ENCODE measurements at regions not wholly inside any gene's neighbourhood (a gene's known extent, or its start where the extent isn't known, plus 50 kb on each side); places are given as distances from the start of the nearest gene placed in this dataset.

- Mint-ChIP-seq H3K36me3 (ENCODE audit: insufficient read depth in 1 of 3, low read depth in 3 of 3) (no peaks in the 10 kb centered on the region), H3K4me3 (no peak overlapping the region), H3K4me1 (peaks cover 12 to 16% of the 10 kb centered on the region in 2 experiments), H3K27ac (no peak overlapping the region), H3K9me3 (no peaks in the 10 kb centered on the region), H3K27me3 (ENCODE audit: low read depth) (no peaks in the 10 kb centered on the region)
- no peak overlapping the region for H3K18ac ChIP-seq (ENCODE audit: insufficient read length, low read depth, low read length)
- H3K79me2 ChIP-seq (ENCODE audit: insufficient read depth, low read length) = no peaks in the 10 kb centered on the region
- no peak overlapping the region for H4K5ac ChIP-seq (ENCODE audit: insufficient read length, low read depth, low read length)
- H3K14ac ChIP-seq (ENCODE audit: insufficient read depth, low read length) = no peak overlapping the region
- no peak overlapping the region for H3K9ac ChIP-seq (ENCODE audit: extremely low read depth, insufficient read length, low read length)
- H3K9me3 ChIP-seq (ENCODE audit: control insufficient read depth, low read depth, low read length) = no peaks in the 10 kb centered on the region
- no peak overlapping the region for H3K23ac ChIP-seq (ENCODE audit: insufficient read length, low read depth, low read length)
- H3K4me2 ChIP-seq (ENCODE audit: insufficient read depth, insufficient read length, low read length) = no peak overlapping the region
- no peak overlapping the region for H2BK120ac ChIP-seq (ENCODE audit: low read depth, low read length, poor library complexity, severe bottlenecking)
- peaks cover 7% of the 10 kb centered on the region for H3K4me1 ChIP-seq (ENCODE audit: insufficient read depth, low read length)
- no peak overlapping the region for H4K8ac ChIP-seq (replicated peaks; ENCODE audit: insufficient read length, low read depth, low read length)
- no CpG with 5 or more reads among the region's 1 CpG for WGBS (ENCODE audit: extremely low coverage, insufficient read length, low lambda C conversion rate)
- no peak overlapping the region for H3K56ac ChIP-seq (ENCODE audit: insufficient read length, low read depth, low read length)
- TF ChIP-seq, protein P1, sequence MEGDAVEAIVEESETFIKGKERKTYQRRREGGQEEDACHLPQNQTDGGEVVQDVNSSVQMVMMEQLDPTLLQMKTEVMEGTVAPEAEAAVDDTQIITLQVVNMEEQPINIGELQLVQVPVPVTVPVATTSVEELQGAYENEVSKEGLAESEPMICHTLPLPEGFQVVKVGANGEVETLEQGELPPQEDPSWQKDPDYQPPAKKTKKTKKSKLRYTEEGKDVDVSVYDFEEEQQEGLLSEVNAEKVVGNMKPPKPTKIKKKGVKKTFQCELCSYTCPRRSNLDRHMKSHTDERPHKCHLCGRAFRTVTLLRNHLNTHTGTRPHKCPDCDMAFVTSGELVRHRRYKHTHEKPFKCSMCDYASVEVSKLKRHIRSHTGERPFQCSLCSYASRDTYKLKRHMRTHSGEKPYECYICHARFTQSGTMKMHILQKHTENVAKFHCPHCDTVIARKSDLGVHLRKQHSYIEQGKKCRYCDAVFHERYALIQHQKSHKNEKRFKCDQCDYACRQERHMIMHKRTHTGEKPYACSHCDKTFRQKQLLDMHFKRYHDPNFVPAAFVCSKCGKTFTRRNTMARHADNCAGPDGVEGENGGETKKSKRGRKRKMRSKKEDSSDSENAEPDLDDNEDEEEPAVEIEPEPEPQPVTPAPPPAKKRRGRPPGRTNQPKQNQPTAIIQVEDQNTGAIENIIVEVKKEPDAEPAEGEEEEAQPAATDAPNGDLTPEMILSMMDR (conservative IDR thresholded peaks at IDR 0.05) = no peak
- no peak overlapping the region for H3T11ph ChIP-seq (ENCODE audit: low read length)
- no peak overlapping the region for H3K27ac ChIP-seq (ENCODE audit: insufficient read length, low read depth, low read length)
- H3K79me1 ChIP-seq (ENCODE audit: insufficient read depth, low read depth, low read length, poor library complexity, severe bottlenecking) = no peaks in the 10 kb centered on the region
- H2BK5ac ChIP-seq (ENCODE audit: insufficient read length, low read length) = no peak overlapping the region
- no peaks in the 10 kb centered on the region for H3K23me2 ChIP-seq (ENCODE audit: insufficient read length, low read depth, low read length, poor library complexity, severe bottlenecking)
- H2BK15ac ChIP-seq (ENCODE audit: low read depth, low read length) = no peak overlapping the region
- no peak overlapping the region for H2AFZ ChIP-seq (ENCODE audit: low read length)
- no peaks in the 10 kb centered on the region; the same call in 1 of the 2 replicates for H3K27me3 ChIP-seq (ENCODE audit: insufficient read depth, low read length)
- no peaks in the 10 kb centered on the region for H4K20me1 ChIP-seq (ENCODE audit: control insufficient read depth, insufficient read depth, insufficient read length)
- H4K91ac ChIP-seq (ENCODE audit: insufficient read length, low read depth, low read length) = no peak overlapping the region
- no peak overlapping the region for H2AK5ac ChIP-seq (ENCODE audit: insufficient read length, low read length)
- no peak overlapping the region for H2BK20ac ChIP-seq (ENCODE audit: low read depth, low read length, poor library complexity, severe bottlenecking)
- H3K4ac ChIP-seq (ENCODE audit: low read depth, low read length) = no peak overlapping the region
- no peak overlapping the region for H2BK12ac ChIP-seq (ENCODE audit: insufficient read length, low read depth, low read length)
- DNase-seq = no peak
These were observed 72.9 kb upstream of the APCDD1 start for GRCh38 chr18:10381516-10381915.

Measured in H9 (cell line).